H1 (cell line): ENCODE measurements at regions not wholly inside any gene's neighbourhood (a gene's known extent, or its start where the extent isn't known, plus 50 kb on each side); places are given as distances from the start of the nearest gene placed in this dataset.

Source experiments
- RBBP5 ChIP-seq: IDR thresholded peaks from 2 replicates; pipeline ENCODE4 v1.7.1; 2012; ENCODE audit warnings: low read depth, mild to moderate bottlenecking, inconsistent platforms, low read length, moderate library complexity, borderline replicate concordance

GRCh38 chr5:68436686-68437520 lies 221.3 kb downstream of the PIK3R1 start (continued):
- TF ChIP-seq RBBP5: no peak
- TF ChIP-seq, all 59 proteins: peak for 0
